ENCODE measurements at regions not wholly inside any gene's neighbourhood (a gene's known extent, or its start where the extent isn't known, plus 50 kb on each side); places are given as distances from the start of the nearest gene placed in this dataset.

DNA sequence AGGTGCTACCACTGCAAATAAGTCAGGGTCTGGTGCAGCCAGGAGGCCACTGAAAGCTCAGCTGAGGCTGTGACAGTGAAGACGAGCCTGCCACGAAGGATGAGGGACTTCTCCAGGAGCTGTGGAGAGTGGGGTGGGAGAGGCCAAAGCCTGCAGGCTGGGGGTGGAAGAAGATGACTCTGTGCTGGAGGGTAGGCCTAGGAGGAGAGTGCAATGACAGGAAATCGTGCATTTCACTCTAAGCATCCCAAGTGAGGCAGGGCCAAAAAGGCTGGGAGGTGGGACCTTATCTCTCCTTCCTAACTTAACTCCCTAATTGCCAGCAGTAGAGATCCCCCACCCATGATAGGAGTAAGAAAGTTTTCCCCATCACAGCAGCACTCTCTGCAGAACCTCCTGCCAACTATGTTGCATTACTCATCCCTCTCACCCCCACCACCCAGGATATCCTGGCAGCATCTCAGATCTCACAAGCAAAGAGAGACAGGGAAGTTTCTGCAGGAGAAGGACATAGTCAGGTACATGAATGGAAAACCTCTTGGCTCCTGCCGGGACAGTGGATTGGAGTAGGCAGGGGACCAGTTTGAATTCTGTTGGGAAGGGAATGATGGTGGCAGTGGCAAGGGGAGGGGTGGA, 466.2 kb downstream of the CDH26 start:
- Mint-ChIP-seq H3K4me3 (ENCODE audit: unreplicated experiment) (no peak overlapping the region), H3K4me1 (ENCODE audit: insufficient read depth, unreplicated experiment) (no peaks in the 10 kb centered on the region), H3K27ac (ENCODE audit: low read depth, unreplicated experiment) (no peak overlapping the region), H3K36me3 (ENCODE audit: insufficient read depth, unreplicated experiment) (no peaks in the 10 kb centered on the region), H3K27me3 (ENCODE audit: insufficient read depth, unreplicated experiment) (peaks cover 21% of the 10 kb centered on the region), H3K9me3 (ENCODE audit: unreplicated experiment) (no peaks in the 10 kb centered on the region)
- CTCF ChIA-PET = interaction anchor here (1.1 kb wide), 1 partner anchor 83 kb away, joined by 3 read pairs; no protein-coding TSS in a partner anchor
- TF ChIP-seq, protein P1, sequence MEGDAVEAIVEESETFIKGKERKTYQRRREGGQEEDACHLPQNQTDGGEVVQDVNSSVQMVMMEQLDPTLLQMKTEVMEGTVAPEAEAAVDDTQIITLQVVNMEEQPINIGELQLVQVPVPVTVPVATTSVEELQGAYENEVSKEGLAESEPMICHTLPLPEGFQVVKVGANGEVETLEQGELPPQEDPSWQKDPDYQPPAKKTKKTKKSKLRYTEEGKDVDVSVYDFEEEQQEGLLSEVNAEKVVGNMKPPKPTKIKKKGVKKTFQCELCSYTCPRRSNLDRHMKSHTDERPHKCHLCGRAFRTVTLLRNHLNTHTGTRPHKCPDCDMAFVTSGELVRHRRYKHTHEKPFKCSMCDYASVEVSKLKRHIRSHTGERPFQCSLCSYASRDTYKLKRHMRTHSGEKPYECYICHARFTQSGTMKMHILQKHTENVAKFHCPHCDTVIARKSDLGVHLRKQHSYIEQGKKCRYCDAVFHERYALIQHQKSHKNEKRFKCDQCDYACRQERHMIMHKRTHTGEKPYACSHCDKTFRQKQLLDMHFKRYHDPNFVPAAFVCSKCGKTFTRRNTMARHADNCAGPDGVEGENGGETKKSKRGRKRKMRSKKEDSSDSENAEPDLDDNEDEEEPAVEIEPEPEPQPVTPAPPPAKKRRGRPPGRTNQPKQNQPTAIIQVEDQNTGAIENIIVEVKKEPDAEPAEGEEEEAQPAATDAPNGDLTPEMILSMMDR (IDR thresholded peaks at IDR 0.05; ENCODE audit: unreplicated experiment) = no peak
- DNase-seq (ENCODE audit: unreplicated experiment) = no peak
- BruUV-seq (replicated peaks) = no TSS peak
- POLR2A ChIA-PET = no interaction called here
- intact Hi-C loops (cut with micrococcal nuclease) = no loop called here

DNA sequence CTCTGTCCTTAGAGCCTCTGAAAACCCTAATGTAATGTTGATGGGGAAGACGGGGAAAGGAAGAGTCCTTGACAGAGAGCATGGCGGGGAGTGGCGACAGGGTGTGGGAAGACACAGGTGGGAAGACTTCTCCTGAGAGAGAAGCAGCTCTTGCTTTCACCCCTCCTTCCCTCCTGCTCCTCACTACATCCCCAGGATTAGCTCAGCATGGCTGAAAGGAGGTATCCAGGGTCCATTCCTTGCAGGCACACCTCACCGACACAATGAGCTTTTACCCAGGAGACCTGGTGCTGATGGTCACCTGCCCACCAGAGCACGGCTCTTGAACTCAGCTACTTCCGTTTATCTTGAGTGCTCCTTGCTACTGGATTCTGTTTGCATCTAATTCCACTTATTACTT, 469.3 kb downstream of the CDH26 start:
- CTCF ChIA-PET = interaction anchor here (0.7 to 1.0 kb wide), 2 partner anchors 23 to 121 kb away, joined by 3 read pairs; no protein-coding TSS in a partner anchor

DNA sequence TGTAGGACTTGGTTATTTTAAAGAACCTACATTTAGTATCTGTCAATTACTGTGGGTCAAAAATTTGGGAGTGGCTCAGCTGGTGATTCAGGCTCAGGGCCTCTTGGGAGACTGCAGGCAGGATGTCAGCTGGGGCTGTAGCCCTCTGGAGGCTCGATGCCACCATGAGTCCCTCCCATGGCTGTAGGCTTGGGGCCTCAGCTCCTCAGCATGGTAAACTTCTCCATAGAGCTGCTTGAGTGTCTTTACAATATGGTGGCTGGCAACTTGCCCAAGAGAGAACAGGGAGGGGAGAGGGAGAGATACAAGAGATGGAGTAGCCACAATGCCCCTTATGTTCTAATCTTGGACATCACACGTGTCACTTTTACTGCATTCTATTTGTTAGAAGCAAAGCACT, 470.4 kb downstream of the CDH26 start:
- intact Hi-C loops (cut with micrococcal nuclease) = no loop called here
- TF ChIP-seq, protein P1 (IDR thresholded peaks at IDR 0.05; ENCODE audit: unreplicated experiment) = no peak
- DNase-seq (ENCODE audit: unreplicated experiment) = no peak
- no peaks in the 10 kb centered on the region for H3K4me1 Mint-ChIP-seq (ENCODE audit: insufficient read depth, unreplicated experiment)
- H3K27ac Mint-ChIP-seq (ENCODE audit: low read depth, unreplicated experiment) = no peak overlapping the region
- no peaks in the 10 kb centered on the region for H3K9me3 Mint-ChIP-seq (ENCODE audit: unreplicated experiment)
- H3K27me3 Mint-ChIP-seq (ENCODE audit: insufficient read depth, unreplicated experiment) = peaks cover 53% of the 10 kb centered on the region
- ChIA-PET POLR2A (no interaction called here), CTCF (interaction anchor here (1.0 kb wide), 1 partner anchor 22 kb away, joined by 3 read pairs; no protein-coding TSS in a partner anchor)
- no peak overlapping the region for H3K4me3 Mint-ChIP-seq (ENCODE audit: unreplicated experiment)
- BruUV-seq (replicated peaks) = no TSS peak
- H3K36me3 Mint-ChIP-seq (ENCODE audit: insufficient read depth, unreplicated experiment) = no peaks in the 10 kb centered on the region

More for the DNA sequence above, 469.3 kb downstream of the CDH26 start:
- POLR2A ChIA-PET = no interaction called here
- no peak for DNase-seq (ENCODE audit: unreplicated experiment)
- no peak overlapping the region for H3K27ac Mint-ChIP-seq (ENCODE audit: low read depth, unreplicated experiment)
- H3K4me1 Mint-ChIP-seq (ENCODE audit: insufficient read depth, unreplicated experiment) = no peaks in the 10 kb centered on the region
- TF ChIP-seq, protein P1 (IDR thresholded peaks at IDR 0.05; ENCODE audit: unreplicated experiment) = no peak
- no peaks in the 10 kb centered on the region for H3K9me3 Mint-ChIP-seq (ENCODE audit: unreplicated experiment)
- H3K36me3 Mint-ChIP-seq (ENCODE audit: insufficient read depth, unreplicated experiment) = no peaks in the 10 kb centered on the region
- intact Hi-C loops (cut with micrococcal nuclease) = no loop called here
- H3K27me3 Mint-ChIP-seq (ENCODE audit: insufficient read depth, unreplicated experiment) = peaks cover 42% of the 10 kb centered on the region
- no TSS peak for BruUV-seq (replicated peaks)
- no peak overlapping the region for H3K4me3 Mint-ChIP-seq (ENCODE audit: unreplicated experiment)

DNA sequence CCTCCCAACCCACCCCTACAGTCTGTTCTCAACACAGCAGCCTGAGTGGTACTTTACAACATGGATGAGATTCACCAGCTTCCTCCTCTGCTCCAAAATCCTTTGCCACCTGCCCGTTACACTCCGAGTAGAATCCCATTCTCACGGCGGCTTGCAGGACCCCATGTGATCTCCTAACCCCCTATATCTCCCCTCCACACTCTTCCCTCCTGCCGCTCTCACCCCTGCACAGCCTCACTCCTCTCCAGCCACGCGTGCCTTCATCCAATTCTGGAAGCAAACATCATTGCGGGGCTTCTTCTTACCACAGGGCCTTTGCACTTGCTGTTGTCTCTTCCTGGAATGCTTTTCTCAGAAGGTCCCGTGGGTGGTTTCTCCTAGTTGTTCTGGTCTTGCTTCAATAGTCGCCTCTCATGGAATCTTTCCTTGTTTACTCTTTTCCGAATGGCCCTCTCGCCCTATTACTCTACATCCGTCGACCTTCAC, 472.3 kb downstream of the CDH26 start:
- Mint-ChIP-seq H3K4me3 (ENCODE audit: unreplicated experiment) (no peak overlapping the region), H3K36me3 (ENCODE audit: insufficient read depth, unreplicated experiment) (no peaks in the 10 kb centered on the region), H3K9me3 (ENCODE audit: unreplicated experiment) (no peaks in the 10 kb centered on the region), H3K4me1 (ENCODE audit: insufficient read depth, unreplicated experiment) (no peaks in the 10 kb centered on the region), H3K27me3 (ENCODE audit: insufficient read depth, unreplicated experiment) (peaks cover 67% of the 10 kb centered on the region), H3K27ac (ENCODE audit: low read depth, unreplicated experiment) (no peak overlapping the region)
- POLR2A ChIA-PET = no interaction called here
- intact Hi-C loops (cut with micrococcal nuclease) = no loop called here
- CTCF ChIA-PET = no interaction called here
- BruUV-seq (replicated peaks) = no TSS peak
- TF ChIP-seq, protein P1 (IDR thresholded peaks at IDR 0.05; ENCODE audit: unreplicated experiment) = no peak
- DNase-seq (ENCODE audit: unreplicated experiment) = no peak
